ENCODE measurements at regions not wholly inside any gene's neighbourhood (a gene's known extent, or its start where the extent isn't known, plus 50 kb on each side); places are given as distances from the start of the nearest gene placed in this dataset.

DNA sequence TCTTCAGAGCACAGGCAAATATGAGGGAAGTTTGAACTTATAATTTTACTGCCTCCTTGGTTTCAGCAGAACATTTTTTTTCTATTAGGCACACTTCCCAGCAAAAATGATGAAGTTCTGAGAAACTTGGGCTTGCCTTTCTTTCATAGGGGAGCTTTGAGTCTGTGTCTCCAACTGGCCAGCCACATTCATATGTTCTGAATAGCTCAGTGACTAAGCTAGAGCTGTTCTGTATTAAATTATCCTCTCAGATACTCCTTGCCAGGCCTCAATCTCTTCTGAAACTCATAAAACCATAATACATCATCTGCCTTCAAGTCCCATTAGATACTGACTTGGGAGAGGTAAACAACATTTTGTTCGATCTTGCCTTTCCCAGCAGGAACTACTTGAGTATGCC lies 476.5 kb downstream of the GPAM start:
- TF ChIP-seq CTCF (IDR thresholded peaks at IDR 0.05) (no peak), POLR2A (IDR thresholded peaks at IDR 0.05) (no peak), POLR2AphosphoS5 (IDR thresholded peaks at IDR 0.05) (no peak), EP300 (IDR thresholded peaks at IDR 0.05) (no peak)

Measured in upper lobe of left lung (tissue), 4 donors.